Caco-2 (cell line): ENCODE measurements at regions not wholly inside any gene's neighbourhood (a gene's known extent, or its start where the extent isn't known, plus 50 kb on each side); places are given as distances from the start of the nearest gene placed in this dataset.

Experiments used
- BruUV-seq: library from RNA; stranded (reverse); fragments of 400-500 nt; replicated peaks from 2 replicates; lab custom pipeline; 2021; lab: Mats Ljungman, UMichigan
- CTCF ChIA-PET: fragments of 300-600 bp; sonication (Branson Sonifier 250); formaldehyde crosslinking; loops from one replicate; lab custom pipeline; 2022; ENCODE audit warnings: antibody characterized with exemption; lab: Charles Lee
- POLR2A ChIA-PET: fragments of 300-600 bp; sonication (Branson Sonifier 250); formaldehyde crosslinking; loops from one replicate; lab custom pipeline; 2022; ENCODE audit warnings: antibody characterized with exemption; lab: Charles Lee
- DNase-seq, 2 experiments: peaks; one replicate each; pipeline versions ENCODE4 v3.0.0 to v3.0.0-alpha.2; 2020 to 2022
- H3K27me3 ChIP-seq: replicated peaks from 2 replicates; pipeline ENCODE4 v1.6.0; 2011; ENCODE audit warnings: low read length; ENCODE audit not compliant: control insufficient read depth, insufficient read depth
- H3K36me3 ChIP-seq: 2 replicates; pipeline ENCODE4 v1.5.1; 2011; ENCODE audit warnings: low read length; ENCODE audit not compliant: control insufficient read depth, insufficient read depth
- H3K4me1 ChIP-seq: fragments of 250-450 bp; sonication (Bioruptor Pico); 2 replicates; pipeline ENCODE4 v1.5.1; 2020; ENCODE audit warnings: mild to moderate bottlenecking
- H3K4me3 ChIP-seq: 2 replicates; pipeline ENCODE4 v1.5.1; 2011; ENCODE audit warnings: low read depth, mild to moderate bottlenecking, control low read depth, low read length
- H3K9me3 ChIP-seq: fragments of 250-450 bp; sonication (Bioruptor Pico); 2 replicates; pipeline ENCODE4 v1.5.1; 2020; ENCODE audit warnings: mild to moderate bottlenecking, moderate library complexity
- H3K27ac Mint-ChIP-seq: one replicate; pipeline ENCODE4 v1.8.0; 2022; ENCODE audit warnings: mixed read lengths; ENCODE audit not compliant: unreplicated experiment
- H3K27me3 Mint-ChIP-seq: one replicate; pipeline ENCODE4 v1.8.0; 2022; ENCODE audit warnings: mixed read lengths; ENCODE audit not compliant: insufficient read depth, unreplicated experiment
- H3K36me3 Mint-ChIP-seq: one replicate; pipeline ENCODE4 v1.8.0; 2022; ENCODE audit warnings: mild to moderate bottlenecking, mixed read lengths; ENCODE audit not compliant: insufficient read depth, unreplicated experiment
- H3K4me1 Mint-ChIP-seq: one replicate; pipeline ENCODE4 v1.8.0; 2022; ENCODE audit warnings: low read depth, mixed read lengths; ENCODE audit not compliant: unreplicated experiment
- H3K4me3 Mint-ChIP-seq: one replicate; pipeline ENCODE4 v1.8.0; 2022; ENCODE audit warnings: mild to moderate bottlenecking, moderate library complexity, mixed read lengths; ENCODE audit not compliant: unreplicated experiment
- H3K9me3 Mint-ChIP-seq: one replicate; pipeline ENCODE4 v1.8.0; 2022; ENCODE audit warnings: mixed read lengths; ENCODE audit not compliant: unreplicated experiment
- intact Hi-C: fragments of 100-400 bp; cut with micrococcal nuclease; formaldehyde crosslinking; loops from one replicate; pipeline ENCODE4 v1.10.0; 2022; ENCODE audit not compliant: unreplicated experiment
- TF ChIP-seq, protein P1 (sequence below), 2 experiments: fragments of 200-600 bp in 1 of 2; IDR thresholded peaks; 1 replicate in 1 of 2; 2 replicates in 1 of 2; pipeline versions ENCODE4 v1.5.1 to v1.8.0; 2011 to 2022; ENCODE audit warnings: antibody characterized with exemption in 1 of 2, control low read depth in 1 of 2, inconsistent platforms in 1 of 2, low read depth in 1 of 2, low read length in 1 of 2, mild to moderate bottlenecking in 1 of 2, moderate library complexity in 1 of 2; ENCODE audit not compliant: insufficient read depth in 1 of 2, severe bottlenecking in 1 of 2, unreplicated experiment in 1 of 2

DNA sequence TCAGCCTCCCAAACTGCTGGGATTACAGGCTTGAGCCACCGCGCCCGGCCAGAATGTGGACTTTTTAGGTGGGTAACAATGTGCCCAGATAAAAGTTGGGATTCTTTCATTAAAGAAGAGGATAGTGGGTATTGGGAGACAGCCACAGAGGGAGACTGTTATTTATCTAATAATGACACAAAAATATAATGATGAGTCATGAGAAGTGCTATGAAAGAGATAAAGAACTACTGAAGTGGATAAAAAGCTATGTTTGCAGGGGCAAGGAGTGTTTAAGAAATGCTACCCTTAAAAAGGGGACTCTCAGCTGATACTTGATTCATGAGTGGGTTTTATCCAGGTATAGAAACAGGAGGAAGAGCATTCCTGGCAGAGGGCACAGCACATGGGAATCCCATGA is 143.6 kb upstream of the ERCC6L2 start:
- no peaks in the 10 kb centered on the region for H3K27me3 Mint-ChIP-seq
- Histone ChIP-seq H3K9me3 (no peaks in the 10 kb centered on the region), H3K4me3 (no peak overlapping the region), H3K4me1 (peaks cover 11% of the 10 kb centered on the region), H3K36me3 (no peaks in the 10 kb centered on the region), H3K27me3 (no peaks in the 10 kb centered on the region)
- ChIA-PET POLR2A (interaction anchor here (0.6 kb wide), 1 partner anchor 71 kb away, joined by 3 read pairs; no protein-coding TSS in a partner anchor), CTCF (no interaction called here)
- no peaks in the 10 kb centered on the region for H3K9me3 Mint-ChIP-seq
- DNase-seq: no peak
- no peak overlapping the region for H3K4me3 Mint-ChIP-seq
- TF ChIP-seq, protein P1, sequence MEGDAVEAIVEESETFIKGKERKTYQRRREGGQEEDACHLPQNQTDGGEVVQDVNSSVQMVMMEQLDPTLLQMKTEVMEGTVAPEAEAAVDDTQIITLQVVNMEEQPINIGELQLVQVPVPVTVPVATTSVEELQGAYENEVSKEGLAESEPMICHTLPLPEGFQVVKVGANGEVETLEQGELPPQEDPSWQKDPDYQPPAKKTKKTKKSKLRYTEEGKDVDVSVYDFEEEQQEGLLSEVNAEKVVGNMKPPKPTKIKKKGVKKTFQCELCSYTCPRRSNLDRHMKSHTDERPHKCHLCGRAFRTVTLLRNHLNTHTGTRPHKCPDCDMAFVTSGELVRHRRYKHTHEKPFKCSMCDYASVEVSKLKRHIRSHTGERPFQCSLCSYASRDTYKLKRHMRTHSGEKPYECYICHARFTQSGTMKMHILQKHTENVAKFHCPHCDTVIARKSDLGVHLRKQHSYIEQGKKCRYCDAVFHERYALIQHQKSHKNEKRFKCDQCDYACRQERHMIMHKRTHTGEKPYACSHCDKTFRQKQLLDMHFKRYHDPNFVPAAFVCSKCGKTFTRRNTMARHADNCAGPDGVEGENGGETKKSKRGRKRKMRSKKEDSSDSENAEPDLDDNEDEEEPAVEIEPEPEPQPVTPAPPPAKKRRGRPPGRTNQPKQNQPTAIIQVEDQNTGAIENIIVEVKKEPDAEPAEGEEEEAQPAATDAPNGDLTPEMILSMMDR (IDR thresholded peaks at IDR 0.05; ENCODE audit: insufficient read depth in 1 of 2, low read depth in 1 of 2, low read length in 1 of 2, severe bottlenecking in 1 of 2, unreplicated experiment in 1 of 2): no peak
- H3K27ac Mint-ChIP-seq: no peak overlapping the region
- H3K4me1 Mint-ChIP-seq: no peaks in the 10 kb centered on the region
- intact Hi-C loops: loop anchor here (10.0 kb wide), 1 partner anchor 143 kb away; the partner anchor contains the start of gene ERCC6L2
- no TSS peak for BruUV-seq
- H3K36me3 Mint-ChIP-seq: no peaks in the 10 kb centered on the region

DNA sequence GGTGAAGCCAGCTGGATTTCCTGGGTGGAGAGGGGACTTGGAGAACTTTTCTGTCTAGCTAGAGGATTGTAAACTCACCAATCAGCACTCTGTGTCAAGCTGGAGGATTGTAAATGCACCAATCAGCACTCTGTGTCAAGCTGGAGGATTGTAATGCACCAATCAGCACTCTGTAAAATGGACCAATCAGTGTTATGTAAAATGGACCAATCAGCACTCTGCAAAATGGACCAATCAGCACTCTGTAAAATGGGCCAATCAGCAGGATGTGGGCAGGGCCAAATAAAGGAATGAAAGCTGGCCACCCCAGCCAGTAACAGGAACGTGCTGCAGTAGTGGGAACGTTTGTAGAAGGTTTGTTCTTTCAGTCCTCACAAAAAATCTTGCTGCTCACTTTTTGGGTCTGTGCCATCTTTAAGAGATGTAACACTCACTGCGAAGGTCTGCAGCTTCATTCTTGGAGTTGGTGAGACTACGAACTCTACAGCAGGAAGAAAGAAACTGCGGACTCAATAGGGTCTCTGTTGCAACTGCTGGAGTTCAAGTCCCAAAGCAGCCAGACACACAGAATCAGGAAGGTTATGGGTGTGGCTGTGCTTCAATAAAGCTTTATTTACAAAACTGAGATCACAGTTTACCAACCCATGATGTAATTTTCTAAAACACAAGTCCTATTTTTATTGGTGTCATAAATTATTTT is 145.7 kb upstream of the ERCC6L2 start:
- peaks cover under 1% of the 10 kb centered on the region for H3K4me1 Mint-ChIP-seq
- H3K27ac Mint-ChIP-seq: no peak overlapping the region
- no peaks in the 10 kb centered on the region for H3K27me3 ChIP-seq
- no peaks in the 10 kb centered on the region for H3K9me3 ChIP-seq
- DNase-seq: no peak
- ChIA-PET POLR2A (no interaction called here), CTCF (no interaction called here)
- TF ChIP-seq, protein P1 (IDR thresholded peaks at IDR 0.05; ENCODE audit: insufficient read depth in 1 of 2, low read depth in 1 of 2, low read length in 1 of 2, severe bottlenecking in 1 of 2, unreplicated experiment in 1 of 2): no peak
- H3K9me3 Mint-ChIP-seq: peaks cover 11% of the 10 kb centered on the region
- H3K4me3 ChIP-seq: no peak overlapping the region
- H3K36me3 ChIP-seq: no peaks in the 10 kb centered on the region
- H3K27me3 Mint-ChIP-seq: no peaks in the 10 kb centered on the region
- peaks cover 11% of the 10 kb centered on the region for H3K4me1 ChIP-seq
- BruUV-seq: no TSS peak
- intact Hi-C loops: loop anchor here (5.0 to 10.0 kb wide), 3 partner anchors 145 to 487 kb away; partner anchors contain the start of gene ERCC6L2
- H3K36me3 Mint-ChIP-seq: no peaks in the 10 kb centered on the region
- H3K4me3 Mint-ChIP-seq: no peak overlapping the region

DNA sequence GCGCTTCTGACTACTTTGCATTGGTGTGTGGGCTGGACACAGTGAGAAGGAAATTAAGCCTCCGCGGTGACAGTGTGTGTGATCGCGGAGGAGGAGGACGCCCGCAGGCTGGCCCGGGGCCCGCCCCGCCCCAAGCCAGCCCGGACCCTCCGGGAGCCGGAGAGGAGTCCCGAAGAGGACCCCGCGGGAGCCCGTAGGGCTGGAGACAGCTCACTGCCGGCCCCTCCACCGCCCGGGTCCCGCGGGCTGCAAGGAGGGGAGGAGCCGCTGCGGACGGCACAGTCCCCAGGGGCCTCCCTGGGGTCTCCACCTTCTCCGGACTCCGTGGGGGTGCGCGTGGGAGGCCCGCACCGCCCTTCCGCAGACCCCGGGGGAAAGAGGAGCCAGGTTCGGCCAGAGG is 146.4 kb upstream of the ERCC6L2 start:
- CTCF ChIA-PET: no interaction called here
- intact Hi-C loops: loop anchor here (5.0 to 10.0 kb wide), 2 partner anchors 386 to 488 kb away; no protein-coding TSS in a partner anchor
- Mint-ChIP-seq H3K4me3 (no peak overlapping the region), H3K36me3 (no peaks in the 10 kb centered on the region), H3K4me1 (peaks cover 8% of the 10 kb centered on the region), H3K27ac (no peak overlapping the region), H3K9me3 (peaks cover 14% of the 10 kb centered on the region), H3K27me3 (no peaks in the 10 kb centered on the region)
- TF ChIP-seq, protein P1 (IDR thresholded peaks at IDR 0.05; ENCODE audit: insufficient read depth in 1 of 2, low read depth in 1 of 2, low read length in 1 of 2, severe bottlenecking in 1 of 2, unreplicated experiment in 1 of 2): no peak
- Histone ChIP-seq H3K4me3 (no peak overlapping the region), H3K9me3 (no peaks in the 10 kb centered on the region), H3K4me1 (peaks cover 11% of the 10 kb centered on the region), H3K27me3 (no peaks in the 10 kb centered on the region), H3K36me3 (no peaks in the 10 kb centered on the region)
- no peak for DNase-seq
- POLR2A ChIA-PET: no interaction called here
- BruUV-seq: no TSS peak
